Endothelial cell of umbilical vein (primary cell): ENCODE measurements at regions not wholly inside any gene's neighbourhood (a gene's known extent, or its start where the extent isn't known, plus 50 kb on each side); places are given as distances from the start of the nearest gene placed in this dataset.
"Not testable (repeated sequence)": the region's sequence is repeated elsewhere in the genome, so short reads cannot be mapped to it uniquely, and the experiment has no call there.

Experiments used
- POLR2A ChIP-seq: IDR thresholded peaks from 2 replicates; pipeline ENCODE4 v1.6.1; 2012; ENCODE audit warnings: low read depth, mild to moderate bottlenecking, control low read depth, low read length
- POLR2AphosphoS5 ChIP-seq: IDR thresholded peaks from 2 replicates; pipeline ENCODE4 v1.6.1; 2012; ENCODE audit warnings: low read depth, mild to moderate bottlenecking, control low read depth, low read length, moderate library complexity; ENCODE audit not compliant: insufficient read depth
- TF ChIP-seq, protein P1 (sequence below), 2 donors: IDR thresholded peaks; 1 replicate in 1 of 2; 2 replicates in 1 of 2; pipeline ENCODE4 v1.5.1; 2011; ENCODE audit warnings: low read length in 2 of 2, mild to moderate bottlenecking in 2 of 2, moderate library complexity in 2 of 2, control low read depth in 1 of 2, inconsistent platforms in 1 of 2, low read depth in 1 of 2; ENCODE audit not compliant: insufficient read depth in 1 of 2; ENCODE audit errors: extremely low read depth in 1 of 2

DNA sequence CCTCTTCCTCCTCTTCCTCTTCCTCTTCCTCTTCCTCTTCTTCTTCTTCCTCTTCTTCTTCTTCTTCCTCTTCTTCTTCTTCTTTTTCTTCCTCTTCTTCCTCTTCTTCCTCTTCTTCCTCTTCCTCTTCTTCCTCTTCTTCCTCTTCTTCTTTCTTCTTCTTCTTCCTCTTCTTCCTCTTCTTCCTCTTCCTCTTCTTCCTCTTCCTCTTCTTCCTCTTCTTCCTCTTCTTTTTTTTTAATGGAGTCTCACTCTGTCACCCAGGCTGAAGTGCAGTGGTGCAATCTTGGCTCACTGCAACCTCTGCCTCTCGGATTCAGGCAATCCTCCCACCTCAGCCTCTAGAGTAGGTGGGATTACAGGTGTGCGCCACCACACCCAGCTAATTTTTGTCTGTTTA, 79.8 kb upstream of the SLC30A5 start:
- TF ChIP-seq, protein P1, sequence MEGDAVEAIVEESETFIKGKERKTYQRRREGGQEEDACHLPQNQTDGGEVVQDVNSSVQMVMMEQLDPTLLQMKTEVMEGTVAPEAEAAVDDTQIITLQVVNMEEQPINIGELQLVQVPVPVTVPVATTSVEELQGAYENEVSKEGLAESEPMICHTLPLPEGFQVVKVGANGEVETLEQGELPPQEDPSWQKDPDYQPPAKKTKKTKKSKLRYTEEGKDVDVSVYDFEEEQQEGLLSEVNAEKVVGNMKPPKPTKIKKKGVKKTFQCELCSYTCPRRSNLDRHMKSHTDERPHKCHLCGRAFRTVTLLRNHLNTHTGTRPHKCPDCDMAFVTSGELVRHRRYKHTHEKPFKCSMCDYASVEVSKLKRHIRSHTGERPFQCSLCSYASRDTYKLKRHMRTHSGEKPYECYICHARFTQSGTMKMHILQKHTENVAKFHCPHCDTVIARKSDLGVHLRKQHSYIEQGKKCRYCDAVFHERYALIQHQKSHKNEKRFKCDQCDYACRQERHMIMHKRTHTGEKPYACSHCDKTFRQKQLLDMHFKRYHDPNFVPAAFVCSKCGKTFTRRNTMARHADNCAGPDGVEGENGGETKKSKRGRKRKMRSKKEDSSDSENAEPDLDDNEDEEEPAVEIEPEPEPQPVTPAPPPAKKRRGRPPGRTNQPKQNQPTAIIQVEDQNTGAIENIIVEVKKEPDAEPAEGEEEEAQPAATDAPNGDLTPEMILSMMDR (IDR thresholded peaks at IDR 0.05; ENCODE audit: extremely low read depth in 1 of 2, insufficient read depth in 1 of 2, low read depth in 1 of 2, low read length in 2 of 2) = not testable (repeated sequence)
- TF ChIP-seq POLR2AphosphoS5, POLR2A: not testable (repeated sequence)
